Left cardiac atrium (tissue), 4 donors: ENCODE measurements at regions not wholly inside any gene's neighbourhood (a gene's known extent, or its start where the extent isn't known, plus 50 kb on each side); places are given as distances from the start of the nearest gene placed in this dataset.
"Not testable (repeated sequence)": the region's sequence is repeated elsewhere in the genome, so short reads cannot be mapped to it uniquely, and the experiment has no call there.

ENCODE experiments used
- ATAC-seq, 2 donors: fragments of 200-7000 bp; cut with Tn5 transposase; one replicate each; pipeline ENCODE4 v1.9.1; 2020; ENCODE audit warnings: mild to moderate bottlenecking in 2 of 2, moderate library complexity in 2 of 2
- DNase-seq: peaks from one replicate; pipeline ENCODE4 v3.0.0-alpha.2; 2020
- intact Hi-C, 2 donors: fragments of 100-400 bp; cut with DNase I; formaldehyde crosslinking; loops; one replicate each; pipeline versions ENCODE4 v1.14.1 to v1.15.1; 2022 to 2023
- donor health status: DM: no; HTN: yes; CAD: no.
- donor health status: DM: no; HTN: yes; CAD: no; lungs with severe emphysema.
- donor health status: DM: yes; HTN: yes; CAD: no.
- donor health status: Dilated cardiomyopathy.

DNA sequence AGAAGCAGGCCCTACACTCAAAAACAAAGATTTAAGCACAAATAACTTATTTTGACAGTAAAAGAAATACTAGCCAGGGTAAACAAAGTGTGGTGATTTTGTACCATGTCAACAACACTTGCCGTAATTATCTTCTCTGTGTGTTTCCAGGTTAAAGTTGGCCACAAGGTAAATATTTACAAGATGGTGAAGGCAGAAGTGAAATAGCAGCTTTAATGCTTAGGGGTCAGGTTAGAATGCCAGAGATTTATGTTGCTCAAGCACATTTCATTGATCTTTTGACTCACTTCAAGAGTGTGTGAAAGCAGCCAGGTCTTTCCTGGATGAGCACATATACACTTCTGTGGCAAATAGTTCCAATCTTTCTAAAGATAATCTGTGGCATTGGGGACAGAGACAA, 270.2 kb upstream of the LUZP2 start:
- intact Hi-C loops, result no loop called here
- ATAC-seq (no peak), DNase-seq (no peak)

DNA sequence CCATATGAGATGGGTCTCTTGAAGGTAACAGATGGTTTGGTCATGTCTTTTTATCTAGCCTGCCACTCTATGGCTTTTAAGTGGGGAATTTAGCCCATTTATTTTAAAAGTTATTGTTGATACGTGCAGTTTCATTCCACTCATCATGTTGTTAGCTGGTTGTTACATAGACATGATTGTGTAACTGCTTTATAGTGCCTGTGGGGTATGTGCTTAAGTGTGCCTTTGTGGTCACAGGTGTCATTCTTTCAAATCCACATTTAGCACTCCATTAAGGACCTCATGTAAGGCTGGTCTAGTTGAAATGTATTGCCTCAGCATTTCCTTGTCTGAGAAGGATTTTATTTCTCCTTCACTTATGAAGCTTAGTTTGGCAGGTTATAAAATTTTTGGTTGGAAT, 263.8 kb upstream of the LUZP2 start:
- intact Hi-C loops, result no loop called here
- DNase-seq (no peak), ATAC-seq (no peak)

DNA sequence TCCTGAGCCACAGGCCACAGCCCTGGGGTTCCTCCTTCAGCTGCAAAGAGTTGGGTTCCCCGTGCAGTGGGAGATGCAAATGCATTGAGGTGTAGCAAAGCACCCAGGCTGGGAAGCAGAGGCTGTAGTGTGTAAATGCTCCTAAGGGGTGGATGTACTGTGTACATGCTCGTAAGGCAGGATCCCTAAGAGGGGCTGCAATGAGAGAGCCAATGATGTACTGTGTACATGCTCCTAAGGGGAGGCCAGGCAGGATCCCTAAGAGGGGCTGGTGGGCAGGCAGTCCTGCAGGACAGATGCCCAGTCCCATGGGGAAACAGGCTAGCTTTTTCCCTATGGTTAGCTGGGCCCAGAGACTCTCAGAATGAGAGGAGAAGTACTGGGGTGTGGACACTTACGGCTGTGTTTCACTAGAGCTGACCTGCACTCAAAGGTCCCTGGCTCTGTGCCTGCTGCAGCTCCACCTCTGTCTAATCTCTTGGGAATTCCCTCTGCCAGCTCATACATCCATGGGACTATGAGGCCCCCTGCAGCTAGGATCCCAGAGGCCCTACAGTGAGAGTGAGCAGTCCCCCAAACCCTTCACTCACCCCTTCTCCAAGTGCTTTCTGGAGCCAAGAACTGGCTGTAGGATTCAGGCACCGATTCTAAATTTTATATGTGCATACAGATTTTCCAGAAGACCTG, 261.9 kb upstream of the LUZP2 start:
- ATAC-seq, result no peak
- intact Hi-C loops, result no loop called here
- DNase-seq, result no peak

DNA sequence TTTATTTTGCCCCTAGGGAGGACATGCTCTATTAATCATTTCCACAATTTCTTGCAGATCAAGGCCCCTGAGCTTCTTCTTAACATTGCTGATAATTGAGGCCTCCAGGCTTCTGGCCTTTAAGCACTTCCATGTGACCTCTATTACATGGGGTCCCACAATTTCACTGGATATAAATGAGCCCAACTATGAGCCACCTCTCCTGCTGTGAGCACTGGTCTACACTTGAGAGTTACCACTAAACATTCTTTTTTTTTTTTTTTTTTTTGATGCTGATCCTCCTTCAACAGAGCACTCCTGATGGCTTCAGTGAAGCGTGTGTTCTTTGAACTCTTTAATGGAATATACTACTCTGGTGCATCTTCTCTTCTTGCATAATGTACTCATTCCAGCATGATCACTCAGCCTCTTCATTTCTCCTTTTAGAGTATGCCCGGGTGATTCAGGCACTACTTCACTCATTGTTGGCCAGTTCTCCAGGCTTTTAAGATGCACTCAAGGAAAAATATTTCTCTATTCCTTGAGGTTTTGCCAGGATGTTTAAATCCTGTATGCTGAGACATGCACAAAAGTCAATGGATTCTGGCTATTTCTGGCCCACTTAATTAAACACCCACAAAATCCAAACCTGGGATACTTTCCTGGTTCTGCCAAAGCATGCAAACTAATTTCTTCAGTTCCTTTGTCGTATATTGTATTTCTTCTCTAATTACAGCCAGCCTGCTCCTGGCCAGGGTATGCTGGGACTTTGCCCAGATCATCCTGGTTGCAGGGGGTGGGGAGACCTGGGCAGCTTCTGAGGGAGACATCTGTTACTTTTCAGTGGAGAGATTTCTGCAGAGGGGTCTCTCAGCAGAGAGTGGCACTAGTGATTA, 257.8 kb upstream of the LUZP2 start:
- intact Hi-C loops, result no loop called here
- ATAC-seq (no peak), DNase-seq (no peak)

DNA sequence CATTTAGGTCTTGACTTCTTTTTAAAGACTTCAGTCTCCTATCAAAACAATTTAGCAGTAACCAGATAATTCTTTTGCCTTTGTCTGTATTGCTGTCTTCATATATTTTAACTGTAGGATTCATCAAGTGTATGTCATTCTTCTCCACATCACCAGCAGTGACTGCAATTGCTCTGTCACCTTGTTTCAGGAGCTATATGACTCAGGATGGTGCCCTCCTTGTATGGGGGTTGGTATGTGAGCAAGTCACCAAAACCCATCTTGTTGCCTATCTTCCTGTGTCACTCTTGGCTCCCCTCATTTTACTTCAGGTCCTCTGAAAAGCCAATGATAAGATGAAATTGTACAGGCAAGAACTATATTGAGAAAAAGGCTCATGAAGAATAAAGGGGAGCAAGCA, 256.9 kb upstream of the LUZP2 start:
- intact Hi-C loops, result no loop called here
- DNase-seq (no peak), ATAC-seq (no peak)

DNA sequence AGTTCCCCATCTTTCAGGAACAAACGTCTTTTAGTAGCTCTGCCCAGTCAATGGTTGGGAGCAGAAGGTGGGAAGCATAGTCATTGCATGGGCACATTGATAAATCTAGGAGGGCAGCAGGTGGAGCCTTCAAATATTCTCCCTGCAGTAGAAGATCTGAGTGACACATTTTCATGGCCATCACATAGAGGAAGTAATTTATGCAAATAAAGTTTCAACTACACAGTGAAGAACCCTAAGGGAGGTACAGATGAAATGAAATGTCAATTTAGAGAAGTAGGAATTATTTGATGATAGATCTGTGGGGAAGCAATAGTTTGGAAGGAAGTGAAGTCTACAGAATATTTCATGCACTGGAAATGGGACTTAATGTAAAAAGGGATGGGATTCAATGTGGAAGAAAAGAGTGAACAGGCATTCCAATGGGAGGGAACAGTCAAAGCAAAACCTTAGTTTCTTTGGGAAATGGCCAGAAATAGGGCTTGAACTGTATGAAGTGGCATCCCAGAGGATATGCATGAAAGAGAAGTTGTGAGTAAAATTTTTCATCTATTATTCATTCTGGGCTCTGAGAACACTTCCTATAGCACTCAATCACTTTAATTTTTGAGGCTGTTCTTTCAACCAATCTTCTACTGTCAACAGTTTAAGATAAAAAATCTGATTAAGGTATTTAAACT, 256.2 kb upstream of the LUZP2 start:
- DNase-seq (no peak), ATAC-seq (no peak)
- intact Hi-C loops, result no loop called here

- DNase-seq, result no peak
Measured at GRCh38 chr11:24246715-24247114, 250.1 kb upstream of the LUZP2 start.

GRCh38 chr11:24247846-24248245, 249.0 kb upstream of the LUZP2 start:
- no peak for ATAC-seq
- intact Hi-C loops, result no loop called here
- DNase-seq, result no peak

More at GRCh38 chr11:24246715-24247114, 250.1 kb upstream of the LUZP2 start:
- intact Hi-C loops, result no loop called here
- ATAC-seq, result no peak

GRCh38 chr11:24249921-24250320, 246.9 kb upstream of the LUZP2 start:
- intact Hi-C loops, result no loop called here
- DNase-seq (no peak), ATAC-seq (no peak)

- intact Hi-C loops, result no loop called here
- DNase-seq (no peak), ATAC-seq (no peak)
Measured at GRCh38 chr11:24253237-24253760, 243.6 kb upstream of the LUZP2 start.

- no peak for DNase-seq
- intact Hi-C loops, result no loop called here
- ATAC-seq, result no peak
Measured at GRCh38 chr11:24264868-24265267, 232.0 kb upstream of the LUZP2 start.

DNA sequence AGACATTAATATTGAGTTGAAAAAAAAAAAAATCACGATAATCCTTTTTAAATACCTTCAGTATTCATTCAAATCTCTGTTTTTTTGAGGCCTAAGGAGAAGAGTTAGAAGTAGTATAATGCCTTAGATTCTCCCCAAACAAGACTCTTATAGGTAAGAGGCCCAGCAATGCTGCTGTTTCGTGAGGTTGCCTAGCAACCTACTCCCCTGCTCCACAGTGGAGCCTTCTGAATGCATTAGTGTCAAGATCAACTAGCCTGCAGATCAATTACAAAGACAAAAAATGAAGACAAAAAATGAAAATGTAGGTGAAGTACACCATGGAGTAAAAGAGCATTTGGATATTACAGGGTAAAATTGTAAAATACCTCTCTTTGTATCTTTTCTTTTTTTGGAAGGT, 229.8 kb upstream of the LUZP2 start:
- DNase-seq (no peak), ATAC-seq (no peak)
- intact Hi-C loops, result no loop called here

DNA sequence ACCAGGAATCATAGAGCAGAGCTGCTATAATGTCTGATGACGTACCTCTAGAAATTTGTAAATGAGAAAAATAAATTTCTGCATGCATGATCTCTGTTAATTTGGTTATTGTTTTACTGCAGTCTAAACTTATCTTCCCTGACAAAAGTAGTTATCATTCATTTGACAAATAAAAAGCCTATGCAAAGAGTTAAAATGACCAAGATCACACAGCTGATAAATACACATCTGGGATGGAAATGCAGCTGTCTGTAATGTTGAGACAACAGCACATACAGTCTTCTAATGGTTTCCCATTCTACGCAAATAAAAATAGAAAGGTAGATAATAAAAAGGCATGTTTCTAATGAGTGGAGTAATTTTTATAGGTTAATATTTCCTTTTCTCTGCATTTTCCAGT, 225.1 kb upstream of the LUZP2 start:
- intact Hi-C loops, result no loop called here
- ATAC-seq (no peak), DNase-seq (no peak)

DNA sequence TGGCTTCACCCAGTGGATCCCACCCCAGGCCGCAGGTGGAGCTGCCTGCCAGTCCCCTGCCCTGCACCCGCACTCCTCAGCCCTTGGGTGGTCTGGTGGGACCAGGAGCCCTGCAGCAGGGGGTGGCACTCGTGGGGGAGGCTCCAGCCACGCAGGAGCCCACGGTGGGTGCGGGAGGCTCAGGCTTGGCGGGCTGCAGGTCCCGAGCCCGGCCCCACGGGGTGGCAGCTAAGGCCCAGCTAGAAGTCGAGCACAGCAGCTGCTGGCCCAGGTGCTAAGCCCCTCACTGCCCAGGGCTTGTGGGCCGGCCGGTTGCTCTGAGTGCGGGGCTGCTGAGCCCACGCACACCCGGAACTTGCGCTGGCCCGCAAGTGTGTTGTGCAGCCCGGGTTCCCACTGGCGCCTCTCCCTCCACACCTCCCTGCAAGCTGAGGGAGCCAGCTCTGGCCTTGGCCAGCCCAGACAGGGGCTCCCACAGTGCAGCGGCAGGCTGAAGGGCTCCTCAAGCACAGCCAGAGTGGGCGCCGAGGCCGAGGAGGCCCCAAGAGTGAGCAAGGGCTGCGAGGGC, 222.6 kb upstream of the LUZP2 start:
- DNase-seq, ATAC-seq, intact Hi-C loops: not testable (repeated sequence)

- intact Hi-C loops, result no loop called here
- no peak for DNase-seq
- ATAC-seq, result no peak
Measured at GRCh38 chr11:24286238-24286637, 210.6 kb upstream of the LUZP2 start.

- DNase-seq (no peak), ATAC-seq (no peak)
- intact Hi-C loops, result no loop called here
Measured at GRCh38 chr11:24289301-24289700, 207.6 kb upstream of the LUZP2 start.

DNA sequence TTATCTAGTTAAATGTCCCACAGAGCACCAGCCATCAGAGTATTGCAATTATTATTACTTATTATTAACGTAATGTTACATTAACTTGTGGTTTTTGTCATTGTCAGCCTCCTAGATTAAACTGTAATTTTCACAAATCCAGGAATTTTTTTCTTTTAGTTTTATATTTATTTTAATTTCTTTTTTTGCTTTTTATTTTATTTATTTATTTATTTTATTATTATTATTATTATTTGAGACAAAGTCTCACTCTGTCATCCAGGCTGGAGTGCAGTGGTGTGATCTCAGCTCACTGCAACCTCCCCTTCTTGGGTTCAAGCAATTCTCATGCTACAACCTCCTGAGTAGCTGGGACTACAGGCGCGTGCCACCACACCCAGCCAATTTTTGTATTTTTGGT, 202.9 kb upstream of the LUZP2 start:
- no peak for DNase-seq
- intact Hi-C loops, result no loop called here
- ATAC-seq, result no peak

GRCh38 chr11:24295360-24295759, 201.5 kb upstream of the LUZP2 start:
- intact Hi-C loops, result no loop called here
- no peak for ATAC-seq
- DNase-seq, result no peak

- no peak for DNase-seq
Measured at GRCh38 chr11:24297461-24297860, 199.4 kb upstream of the LUZP2 start.

GRCh38 chr11:24298146-24298545, 198.7 kb upstream of the LUZP2 start:
- DNase-seq (no peak), ATAC-seq (no peak)
- intact Hi-C loops, result no loop called here

More at GRCh38 chr11:24297461-24297860, 199.4 kb upstream of the LUZP2 start:
- ATAC-seq, result no peak
- intact Hi-C loops, result no loop called here
